ENCODE measurements at regions not wholly inside any gene's neighbourhood (a gene's known extent, or its start where the extent isn't known, plus 50 kb on each side); places are given as distances from the start of the nearest gene placed in this dataset.

GRCh38 chr9:7606591-7606990 is 193.0 kb downstream of the DMAC1 start:
- H3K4me2 ChIP-seq (ENCODE audit: low read length), result no peak overlapping the region
- H3K9ac ChIP-seq (ENCODE audit: low read length), result no peak overlapping the region
- no peak overlapping the region for H2AFZ ChIP-seq (ENCODE audit: low read length)
- H3K27me3 ChIP-seq (ENCODE audit: insufficient read depth, low read length), result no peaks in the 10 kb centered on the region
- H3K4me1 ChIP-seq (ENCODE audit: insufficient read depth, low read length, severe bottlenecking), result no peaks in the 10 kb centered on the region
- H3K4me3 ChIP-seq (ENCODE audit: low read depth, low read length, poor library complexity, severe bottlenecking), result no peak overlapping the region
- H3K9me2 ChIP-seq (ENCODE audit: low read depth, low read length), result no peaks in the 10 kb centered on the region
- H3K9me3 ChIP-seq (ENCODE audit: low read length), result no peaks in the 10 kb centered on the region
- no peaks in the 10 kb centered on the region for H4K20me1 ChIP-seq (ENCODE audit: insufficient read depth, low read length)
- no peaks in the 10 kb centered on the region for H3F3A ChIP-seq (ENCODE audit: insufficient read depth, low read length)
- H3K27ac ChIP-seq (ENCODE audit: low read depth, low read length, poor library complexity, severe bottlenecking), result no peak overlapping the region
- no peak for TF ChIP-seq EZH2 (IDR thresholded peaks at IDR 0.05; ENCODE audit: borderline replicate concordance, low read length)
- no peak for TF ChIP-seq CTCF (IDR thresholded peaks at IDR 0.05; ENCODE audit: low read length)
- H3K79me2 ChIP-seq (ENCODE audit: insufficient read depth, low read length), result no peaks in the 10 kb centered on the region
- no peaks in the 10 kb centered on the region for H3K36me3 ChIP-seq (ENCODE audit: insufficient read depth, low read length)

DNA sequence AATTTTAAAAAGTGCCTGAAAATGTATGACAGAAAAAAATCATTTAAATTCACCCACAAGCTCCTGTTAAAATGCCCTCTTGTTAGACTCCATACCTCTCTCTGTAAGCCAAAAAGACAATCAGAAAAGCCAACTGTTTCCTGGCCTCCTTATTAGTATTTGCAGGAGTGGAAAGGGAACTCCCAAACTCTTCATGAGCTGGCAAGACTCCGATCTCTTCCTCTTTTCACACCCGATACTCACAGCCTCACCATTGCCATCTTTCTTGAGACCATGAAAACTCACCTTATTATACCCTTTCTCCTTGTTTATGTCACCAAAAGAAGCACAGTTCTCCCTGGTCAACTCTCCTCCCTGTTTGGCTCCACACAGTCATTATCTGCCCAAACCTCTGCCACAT is 197.8 kb downstream of the DMAC1 start:
- Histone ChIP-seq H3K9me3 (ENCODE audit: low read length) (no peaks in the 10 kb centered on the region), H3K4me1 (ENCODE audit: insufficient read depth, low read length, severe bottlenecking) (no peaks in the 10 kb centered on the region), H2AFZ (ENCODE audit: low read length) (no peak overlapping the region), H3K9me2 (ENCODE audit: low read depth, low read length) (no peaks in the 10 kb centered on the region), H3K4me3 (ENCODE audit: low read depth, low read length, poor library complexity, severe bottlenecking) (no peak overlapping the region), H3K79me2 (ENCODE audit: insufficient read depth, low read length) (no peaks in the 10 kb centered on the region), H3K27me3 (ENCODE audit: insufficient read depth, low read length) (no peaks in the 10 kb centered on the region), H3K36me3 (ENCODE audit: insufficient read depth, low read length) (no peaks in the 10 kb centered on the region), H3K27ac (ENCODE audit: low read depth, low read length, poor library complexity, severe bottlenecking) (no peak overlapping the region), H4K20me1 (ENCODE audit: insufficient read depth, low read length) (no peaks in the 10 kb centered on the region), H3F3A (ENCODE audit: insufficient read depth, low read length) (no peaks in the 10 kb centered on the region), H3K4me2 (ENCODE audit: low read length) (no peak overlapping the region), H3K9ac (ENCODE audit: low read length) (no peak overlapping the region)
- TF ChIP-seq EZH2 (IDR thresholded peaks at IDR 0.05; ENCODE audit: borderline replicate concordance, low read length) (no peak), CTCF (IDR thresholded peaks at IDR 0.05; ENCODE audit: low read length) (no peak)

DNA sequence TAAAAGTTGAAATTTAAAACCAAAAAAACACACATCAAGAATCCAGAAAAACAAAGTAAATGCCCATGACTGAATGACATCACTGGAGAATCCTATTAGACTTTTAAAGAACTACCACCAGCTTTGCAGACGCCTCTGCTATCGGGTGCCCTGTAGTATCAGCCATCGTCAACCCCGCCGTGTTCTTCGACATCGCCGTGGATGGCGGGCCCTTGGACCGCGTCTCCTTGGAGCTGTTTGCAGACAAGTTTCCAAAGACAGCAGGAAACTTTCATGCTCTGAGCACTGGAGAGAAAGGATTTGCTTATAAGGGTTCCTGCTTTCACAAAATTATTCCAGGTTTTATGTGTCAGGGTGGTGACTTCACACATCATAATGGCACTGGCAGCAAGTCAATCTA is 201.9 kb downstream of the DMAC1 start:
- no peaks in the 10 kb centered on the region for H3K9me2 ChIP-seq (ENCODE audit: low read depth, low read length)
- no peaks in the 10 kb centered on the region for H3K79me2 ChIP-seq (ENCODE audit: insufficient read depth, low read length)
- H3K4me3 ChIP-seq (ENCODE audit: low read depth, low read length, poor library complexity, severe bottlenecking), result no peak overlapping the region
- H3K27ac ChIP-seq (ENCODE audit: low read depth, low read length, poor library complexity, severe bottlenecking), result no peak overlapping the region
- H3K9ac ChIP-seq (ENCODE audit: low read length), result no peak overlapping the region
- TF ChIP-seq CTCF (IDR thresholded peaks at IDR 0.05; ENCODE audit: low read length), result no peak
- no peak for TF ChIP-seq EZH2 (IDR thresholded peaks at IDR 0.05; ENCODE audit: borderline replicate concordance, low read length)
- H3K4me1 ChIP-seq (ENCODE audit: insufficient read depth, low read length, severe bottlenecking), result no peaks in the 10 kb centered on the region
- no peaks in the 10 kb centered on the region for H3K27me3 ChIP-seq (ENCODE audit: insufficient read depth, low read length)
- H3K9me3 ChIP-seq (ENCODE audit: low read length), result no peaks in the 10 kb centered on the region
- H3K36me3 ChIP-seq (ENCODE audit: insufficient read depth, low read length), result no peaks in the 10 kb centered on the region
- no peak overlapping the region for H2AFZ ChIP-seq (ENCODE audit: low read length)
- no peaks in the 10 kb centered on the region for H4K20me1 ChIP-seq (ENCODE audit: insufficient read depth, low read length)
- H3F3A ChIP-seq (ENCODE audit: insufficient read depth, low read length), result no peaks in the 10 kb centered on the region
- H3K4me2 ChIP-seq (ENCODE audit: low read length), result no peak overlapping the region
